Renal cortex interstitium (tissue), 11 donors: ENCODE measurements at regions not wholly inside any gene's neighbourhood (a gene's known extent, or its start where the extent isn't known, plus 50 kb on each side); places are given as distances from the start of the nearest gene placed in this dataset.
"Not testable (repeated sequence)": the region's sequence is repeated elsewhere in the genome, so short reads cannot be mapped to it uniquely, and the experiment has no call there.

Experiments
- DNase-seq, 11 donors: peaks; one replicate each; pipeline ENCODE4 v3.0.0-alpha.2; 2013; ENCODE audit warnings: low read depth in 9 of 11, low spot score in 4 of 11; ENCODE audit errors: extremely low read depth in 1 of 11

DNA sequence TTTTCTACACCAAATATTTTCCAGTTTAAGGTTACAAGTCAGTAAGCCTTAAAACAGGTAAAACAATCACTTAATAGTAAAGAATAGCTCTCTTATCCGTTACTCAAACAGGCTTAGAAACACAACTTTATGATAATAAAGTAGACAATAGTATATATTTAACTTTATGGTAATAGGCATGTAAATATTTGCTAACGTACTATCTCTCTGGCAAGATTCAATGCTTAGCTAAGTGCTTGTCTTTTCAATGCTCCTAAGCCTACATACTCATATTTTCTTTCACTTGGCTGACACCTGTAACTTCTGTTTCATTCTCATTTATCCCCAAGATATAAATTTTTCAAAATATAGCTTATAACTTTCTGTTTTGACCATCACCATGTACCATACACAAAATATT is 358.2 kb downstream of the HTR1B start:
- DNase-seq = no peak

DNA sequence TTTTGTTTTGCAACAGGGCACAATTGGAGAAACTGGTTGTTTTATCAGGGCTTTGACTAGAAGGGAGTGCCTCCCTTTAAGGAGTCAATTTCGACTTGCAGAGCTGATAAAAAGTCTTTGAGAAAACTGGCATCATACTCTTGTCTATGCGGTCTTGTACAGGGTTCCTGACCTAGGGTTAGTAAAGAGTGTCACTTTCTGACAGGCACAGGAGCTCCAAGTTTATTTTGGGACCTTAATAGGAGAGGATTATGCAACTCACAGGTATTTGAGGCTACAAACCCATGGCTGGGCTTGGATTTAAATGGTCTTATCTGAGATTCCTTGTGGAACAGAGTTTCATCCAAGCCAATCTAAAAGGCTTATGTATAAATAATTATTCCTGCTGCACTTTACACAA is 365.4 kb downstream of the HTR1B start:
- DNase-seq = no peak

DNA sequence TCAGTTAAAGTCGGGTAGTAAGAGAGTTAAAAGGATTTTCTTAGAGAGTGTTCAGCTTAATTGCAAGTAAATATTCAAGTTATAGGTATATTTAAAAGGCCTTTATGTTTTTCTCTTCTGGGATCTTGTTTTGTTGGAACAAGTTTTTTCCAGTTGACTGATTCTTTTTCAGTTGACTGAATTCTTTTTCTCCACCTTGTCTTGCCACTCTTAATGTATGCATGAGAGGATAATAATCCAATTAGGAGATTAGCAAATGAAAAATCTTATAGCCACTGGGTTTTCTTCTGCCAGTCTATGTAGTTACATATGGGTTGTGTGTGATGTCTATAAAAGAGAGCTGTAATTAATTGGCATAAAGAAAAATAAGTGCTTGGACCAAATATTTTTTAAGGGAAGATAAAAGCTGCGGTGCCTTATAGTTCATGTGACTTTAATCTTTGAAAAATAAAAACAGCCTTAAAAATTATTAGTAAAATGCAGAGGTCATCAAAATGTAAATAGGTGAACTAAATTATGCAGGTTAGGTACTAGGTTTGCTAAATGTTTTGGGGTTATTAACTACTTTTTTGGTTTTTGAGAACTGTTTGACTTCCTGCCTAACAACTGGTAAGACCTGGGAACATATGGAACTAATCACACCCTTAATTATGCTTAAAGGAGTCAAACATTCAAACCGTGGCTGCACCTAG is 367.2 kb downstream of the HTR1B start:
- DNase-seq = no peak

DNA sequence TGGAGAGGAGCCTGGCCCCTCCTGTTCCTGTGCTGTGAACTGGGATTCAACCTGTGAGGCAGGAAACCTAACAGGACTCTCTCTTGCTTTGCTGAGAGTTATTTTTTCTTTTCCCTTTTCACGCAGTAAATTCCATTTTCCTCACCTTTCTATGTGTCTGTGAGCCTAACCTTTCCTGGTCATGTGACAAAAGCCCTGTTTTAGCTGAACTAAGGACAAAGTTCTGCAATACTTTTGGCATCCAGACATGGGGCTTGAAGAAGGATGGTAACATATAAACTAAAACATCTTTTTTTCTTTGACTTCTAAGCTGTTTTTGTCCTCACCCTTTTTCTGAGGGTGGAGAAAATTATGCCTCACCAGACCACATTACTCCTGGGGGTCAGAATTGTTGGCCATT is 368.5 kb downstream of the HTR1B start:
- no peak for DNase-seq

DNA sequence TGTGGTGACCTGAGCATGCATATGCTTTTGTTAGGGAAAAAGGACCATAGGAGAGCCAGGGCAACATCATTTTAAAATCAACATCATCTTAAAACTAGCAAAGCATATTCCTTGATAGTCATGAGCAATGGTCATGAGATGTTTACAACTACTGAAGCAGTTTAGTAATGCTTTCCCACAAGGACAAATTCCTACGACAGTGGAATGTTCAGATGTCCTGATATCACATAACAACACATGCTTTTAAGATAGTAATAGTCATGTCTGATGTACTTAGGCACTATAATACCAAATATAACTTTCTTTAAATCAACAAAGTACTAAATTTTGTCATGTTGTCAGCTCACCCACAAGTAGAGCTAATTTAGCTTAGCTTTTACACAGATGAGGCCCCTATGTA is 370.3 kb downstream of the HTR1B start:
- DNase-seq = no peak

DNA sequence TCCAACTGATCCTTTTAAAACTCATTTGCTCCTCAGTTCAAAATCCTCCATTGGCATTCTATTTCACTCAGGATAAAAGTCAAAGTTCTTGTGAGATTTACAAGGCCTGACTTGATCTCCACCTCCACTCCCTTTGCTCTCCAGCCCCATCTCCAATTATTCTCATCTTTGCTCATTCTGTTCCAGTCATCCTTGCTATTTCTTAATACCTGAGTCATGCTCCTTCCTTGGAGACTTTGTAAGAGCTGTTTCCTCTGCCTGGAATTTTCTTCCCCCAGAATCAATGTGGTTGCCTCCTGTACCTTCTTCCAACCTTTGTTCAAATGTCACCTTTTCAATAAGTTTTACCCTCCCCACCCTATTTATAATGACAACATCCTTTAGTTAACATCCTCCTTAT is 373.5 kb downstream of the HTR1B start:
- DNase-seq = no peak

DNA sequence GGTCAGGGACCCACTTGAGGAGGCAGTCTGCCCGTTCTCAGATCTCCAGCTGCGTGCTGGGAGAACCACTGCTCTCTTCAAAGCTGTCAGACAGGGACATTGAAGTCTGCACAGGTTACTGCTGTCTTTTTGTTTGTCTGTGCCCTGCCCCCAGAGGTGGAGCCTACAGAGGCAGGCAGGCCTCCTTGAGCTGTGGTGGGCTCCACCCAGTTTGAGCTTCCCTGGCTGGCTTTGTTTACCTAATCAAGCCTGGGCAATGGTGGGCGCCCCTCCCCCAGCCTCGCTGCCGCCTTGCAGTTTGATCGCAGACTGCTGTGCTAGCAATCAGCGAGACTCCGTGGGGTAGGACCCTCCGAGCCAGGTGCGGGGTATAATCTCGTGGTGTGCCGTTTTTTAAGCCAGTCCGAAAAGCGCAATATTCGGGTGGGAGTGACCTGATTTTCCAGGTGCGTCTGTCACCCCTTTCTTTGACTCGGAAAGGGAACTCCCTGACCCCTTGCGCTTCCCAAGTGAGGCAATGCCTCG is 375.4 kb downstream of the HTR1B start:
- not testable (repeated sequence) for DNase-seq

DNA sequence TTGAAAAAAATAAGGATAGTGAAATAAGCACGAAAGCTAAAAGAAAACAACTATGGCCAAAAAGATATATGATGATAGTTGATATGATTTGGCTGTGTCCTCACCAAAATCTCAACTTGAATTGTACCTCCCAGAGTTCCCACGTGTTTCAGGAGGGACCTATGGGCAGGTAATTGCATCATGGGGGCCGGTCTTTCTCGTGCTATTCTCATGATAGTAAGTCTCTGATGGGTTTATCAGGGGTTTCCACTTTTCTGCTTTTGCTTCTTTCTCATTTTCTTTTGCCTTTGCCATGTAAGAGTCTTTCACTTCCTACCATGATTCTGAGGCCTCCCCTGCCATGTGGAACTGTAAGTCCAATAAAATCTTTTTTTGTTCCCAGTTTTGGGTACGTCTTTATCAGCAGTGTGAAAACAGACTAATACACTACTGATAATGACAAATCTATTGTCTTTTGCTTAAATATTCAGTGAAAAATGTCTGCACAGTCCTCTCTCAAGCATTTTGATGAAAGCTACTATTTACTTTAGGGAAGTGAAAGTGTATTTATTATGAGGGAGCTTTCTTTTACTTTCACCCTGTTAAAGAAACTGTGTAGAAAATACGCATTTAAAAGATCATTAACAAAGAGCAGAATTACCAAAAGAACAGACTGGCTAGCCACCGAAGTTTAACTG is 389.1 kb downstream of the HTR1B start:
- no peak for DNase-seq

DNA sequence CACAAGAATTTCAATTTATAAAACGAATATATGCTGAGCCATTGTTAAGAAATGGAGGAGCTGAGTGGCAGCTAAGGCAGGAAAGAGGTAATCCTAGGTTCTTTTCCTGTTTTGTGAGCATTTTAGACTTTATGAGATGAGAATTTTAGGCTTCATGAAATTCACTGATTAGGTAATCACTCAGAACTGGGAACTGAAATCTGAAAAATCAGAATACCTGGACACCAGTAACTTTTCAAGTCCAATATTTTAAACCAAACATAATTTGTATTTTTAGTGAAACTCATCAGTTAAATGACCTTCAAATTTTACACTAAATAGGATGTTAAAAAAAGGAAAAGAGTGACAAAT is 389.9 kb downstream of the HTR1B start:
- DNase-seq = no peak

DNA sequence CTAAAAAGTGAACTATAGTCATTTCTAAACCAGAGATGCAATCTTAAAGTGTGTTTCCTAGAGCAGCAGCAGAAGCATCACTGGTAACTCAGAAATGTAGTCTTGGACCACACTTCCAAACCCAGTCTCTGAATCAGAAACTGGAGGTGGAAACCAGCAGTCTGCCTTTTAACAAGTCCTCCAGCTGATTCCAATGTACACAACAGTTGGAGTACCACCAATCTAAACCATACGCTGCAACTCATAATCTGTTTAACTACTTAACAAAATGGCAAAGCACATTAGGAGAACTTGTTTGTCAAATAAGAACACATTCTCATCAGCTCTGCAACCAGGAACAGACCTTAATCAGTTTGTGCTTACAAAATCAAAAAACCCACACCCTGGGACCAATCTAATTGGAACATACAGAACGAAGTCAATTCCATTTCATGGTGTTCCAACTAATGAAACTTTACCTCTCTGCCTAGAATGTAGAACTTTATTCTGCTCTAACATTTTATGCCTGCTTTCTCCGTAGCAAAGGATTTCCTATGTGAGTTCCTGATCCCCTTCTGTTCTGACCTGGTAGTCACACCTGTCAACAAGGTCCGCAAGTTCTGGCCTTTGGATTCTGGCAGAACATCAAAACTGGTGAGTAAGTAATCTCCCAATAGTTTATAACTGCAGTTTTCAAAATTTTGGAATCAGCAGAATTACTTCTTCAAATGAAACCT is 390.4 kb downstream of the HTR1B start:
- DNase-seq = no peak

DNA sequence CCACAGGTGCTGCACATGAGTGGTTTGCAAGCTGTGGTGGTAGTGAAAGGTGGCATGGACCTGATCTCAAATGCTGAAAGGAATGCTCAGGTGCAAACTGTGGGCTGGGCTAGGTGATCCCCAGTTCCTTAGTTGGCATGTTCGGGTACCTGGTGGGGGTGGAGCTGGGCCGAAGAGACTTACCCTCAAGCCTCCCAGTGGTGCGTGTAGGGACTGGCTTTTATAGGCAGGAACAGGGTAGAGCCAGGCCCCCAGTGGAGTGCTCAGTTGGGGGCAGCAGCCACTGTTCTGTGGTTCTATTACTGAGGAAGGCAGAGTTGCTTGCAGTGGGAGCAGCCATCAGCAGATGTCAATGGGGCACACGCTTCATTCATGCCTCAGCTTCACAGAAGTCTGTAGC is 399.8 kb downstream of the HTR1B start:
- DNase-seq = no peak

DNA sequence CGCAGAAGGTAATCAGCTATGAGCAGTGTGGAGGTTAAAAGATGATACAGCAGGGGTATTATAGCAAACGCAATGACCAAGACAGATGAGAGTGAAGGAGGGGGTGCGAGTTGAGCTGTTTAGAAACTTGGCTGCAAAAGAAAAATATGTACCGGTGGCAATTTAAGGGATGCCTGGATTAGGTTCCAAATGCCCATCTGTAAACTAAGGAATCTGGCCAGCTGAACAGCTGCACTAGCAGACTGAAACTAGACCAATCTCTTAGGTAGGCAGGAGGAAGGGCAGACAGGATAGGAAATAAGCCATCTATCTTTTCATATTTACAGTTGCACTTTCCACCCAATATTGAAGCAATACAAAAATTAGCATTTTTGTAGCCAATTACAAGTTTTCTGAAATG is 407.6 kb downstream of the HTR1B start:
- DNase-seq = no peak

DNA sequence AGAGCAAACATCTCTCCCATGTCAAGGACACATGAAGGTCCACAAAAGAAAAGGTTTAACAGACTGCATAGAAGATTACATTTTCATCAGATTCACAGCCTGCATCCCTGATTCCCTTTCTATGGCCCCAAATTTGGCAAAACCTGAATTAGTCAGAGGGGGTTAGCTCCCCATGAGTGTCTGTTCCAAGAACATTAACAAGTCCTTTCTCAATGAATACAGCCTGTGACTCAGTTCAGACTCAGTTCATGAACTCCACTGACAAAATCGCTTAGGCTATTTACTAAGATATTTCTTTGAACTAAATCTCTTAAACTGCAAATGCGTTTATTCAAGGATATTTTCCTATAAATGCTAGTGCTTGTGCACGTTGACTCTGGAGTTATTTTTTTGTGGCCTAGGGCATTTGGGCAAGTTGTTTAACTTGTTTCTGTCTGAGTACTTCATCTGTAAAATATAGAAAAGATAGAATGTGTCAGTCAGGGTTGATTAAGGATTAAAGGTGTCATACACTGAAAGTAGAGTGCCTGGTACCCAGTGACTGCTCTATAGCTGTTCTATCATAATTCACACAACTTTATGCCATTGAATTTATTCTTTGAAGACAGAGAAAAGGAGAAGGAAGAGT is 422.6 kb downstream of the HTR1B start:
- DNase-seq = no peak

DNA sequence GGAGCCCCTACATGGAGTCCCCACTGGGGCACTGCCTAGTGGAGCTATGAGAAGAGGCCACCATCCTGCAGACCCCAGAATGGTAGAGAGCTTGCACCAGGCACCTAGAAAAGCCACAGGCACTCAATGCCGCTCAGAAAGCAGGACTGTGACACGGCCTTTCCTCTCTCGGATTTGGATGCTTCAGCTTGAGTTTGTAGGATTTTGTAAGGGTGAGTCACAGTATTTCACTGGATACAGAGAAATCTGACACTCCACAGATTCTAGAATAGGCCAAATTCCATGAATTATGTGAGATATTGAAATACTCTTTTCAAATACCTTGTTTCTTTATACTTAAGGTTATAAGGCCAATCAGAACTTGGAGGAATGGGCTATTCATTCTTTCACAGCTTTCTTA is 424.5 kb downstream of the HTR1B start:
- no peak for DNase-seq

DNA sequence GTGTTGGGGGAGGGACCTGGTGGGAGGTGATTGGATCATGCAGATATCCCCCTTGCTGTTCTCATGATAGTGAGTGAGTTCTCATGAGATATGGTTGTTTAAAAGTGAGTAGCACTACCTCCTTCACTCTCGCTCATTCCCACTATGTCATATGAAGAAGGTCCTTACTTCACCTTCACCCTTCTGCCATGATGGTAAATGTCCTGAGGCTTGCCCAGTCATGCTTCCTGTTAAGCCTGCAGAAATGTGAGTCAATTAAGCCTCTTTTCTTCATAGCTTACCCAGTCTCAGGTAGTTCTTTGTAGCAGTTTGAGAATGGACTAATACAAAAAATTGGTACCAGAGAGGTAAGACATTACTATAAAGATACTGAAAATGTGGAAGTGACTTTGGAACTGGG is 425.9 kb downstream of the HTR1B start:
- no peak for DNase-seq

DNA sequence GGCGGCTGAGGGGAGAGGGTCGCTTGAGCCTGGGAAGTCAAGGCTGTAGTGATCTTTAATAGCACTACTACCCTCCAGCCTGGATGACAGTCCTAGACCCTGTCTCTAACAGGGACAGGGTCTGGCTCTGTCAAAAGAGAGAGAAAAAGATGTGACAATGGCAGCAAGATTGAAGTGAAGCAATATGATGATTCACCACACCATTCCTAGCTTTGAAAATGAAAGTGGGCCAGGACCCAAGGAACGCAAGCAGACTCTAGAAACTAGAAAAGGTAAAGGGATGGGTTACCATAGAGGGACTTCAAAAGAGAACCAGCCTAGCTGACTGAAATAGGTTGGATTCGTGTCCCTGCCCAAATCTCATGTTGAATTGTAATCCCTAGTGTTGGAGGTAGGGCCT is 426.9 kb downstream of the HTR1B start:
- DNase-seq = no peak

DNA sequence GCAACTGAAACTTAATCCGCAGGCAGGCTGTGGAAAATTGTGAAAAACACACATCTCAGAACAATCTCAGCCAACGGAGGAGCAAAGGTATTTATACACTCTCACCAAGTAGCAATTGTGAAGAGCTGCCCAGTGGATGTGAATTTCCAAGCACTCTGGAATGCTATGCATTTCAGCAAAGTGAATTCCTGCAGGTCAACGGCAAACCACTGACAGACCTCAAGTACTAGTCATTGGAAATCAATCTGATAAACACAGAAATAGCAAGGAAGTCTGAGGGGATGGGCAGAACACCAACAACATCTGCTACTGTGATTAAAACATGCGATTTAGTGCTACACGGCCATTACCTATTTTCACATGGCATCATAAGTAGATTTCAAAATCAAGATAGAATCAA is 429.1 kb downstream of the HTR1B start:
- no peak for DNase-seq

DNA sequence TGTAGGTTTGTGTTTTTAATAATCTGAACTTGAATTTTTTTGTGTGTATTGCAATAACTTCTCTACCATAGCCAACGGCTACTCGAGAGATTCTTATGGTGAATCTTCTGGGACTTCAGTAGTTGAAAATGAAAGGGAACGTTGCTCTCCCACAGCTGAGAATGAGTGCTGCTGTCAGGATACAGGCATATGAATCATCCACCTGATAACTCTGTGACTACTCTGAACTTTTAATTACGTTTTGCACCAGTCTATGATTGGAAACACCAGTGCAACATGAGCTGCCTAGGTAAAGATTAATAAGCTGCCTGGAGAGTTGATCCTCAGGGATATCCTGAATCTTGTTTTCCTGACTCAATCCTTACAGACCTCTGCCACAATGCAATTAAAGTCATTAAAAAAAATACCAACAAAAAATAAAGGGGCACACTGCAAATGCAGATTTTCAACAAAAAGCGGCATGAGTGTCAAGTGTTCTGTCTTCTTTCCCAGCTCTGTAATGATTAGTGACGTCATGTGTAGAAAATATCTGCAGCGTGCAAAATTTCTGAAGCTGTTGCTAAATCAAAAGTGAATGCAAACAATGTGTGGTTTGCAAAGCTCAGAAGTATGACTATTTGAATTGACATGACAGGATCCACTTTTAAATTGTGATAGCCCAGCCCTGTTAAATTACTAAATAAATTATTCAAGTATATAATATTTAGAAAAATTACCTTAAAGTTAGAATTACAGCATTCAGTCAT is 432.2 kb downstream of the HTR1B start:
- DNase-seq = no peak

DNA sequence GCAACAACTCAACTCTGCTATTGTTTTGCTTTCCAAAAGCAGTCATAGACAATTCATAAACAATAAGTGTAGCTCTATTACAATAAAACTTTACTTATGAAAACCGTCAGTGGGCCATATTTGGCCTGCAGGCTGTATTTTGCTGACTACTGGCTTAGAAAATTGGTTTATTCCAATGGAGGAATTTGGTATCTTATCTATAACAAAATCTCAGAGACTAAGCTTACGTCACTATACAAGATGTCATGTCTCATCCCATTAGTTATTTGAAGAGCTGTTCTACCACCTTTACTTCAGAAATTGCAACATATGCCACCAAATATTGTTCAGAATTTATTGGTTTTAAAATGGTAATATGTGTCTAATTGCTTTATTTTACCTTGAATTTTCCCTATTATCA is 436.9 kb downstream of the HTR1B start:
- no peak for DNase-seq
